ENCODE measurements at regions not wholly inside any gene's neighbourhood (a gene's known extent, or its start where the extent isn't known, plus 50 kb on each side); places are given as distances from the start of the nearest gene placed in this dataset.

DNA sequence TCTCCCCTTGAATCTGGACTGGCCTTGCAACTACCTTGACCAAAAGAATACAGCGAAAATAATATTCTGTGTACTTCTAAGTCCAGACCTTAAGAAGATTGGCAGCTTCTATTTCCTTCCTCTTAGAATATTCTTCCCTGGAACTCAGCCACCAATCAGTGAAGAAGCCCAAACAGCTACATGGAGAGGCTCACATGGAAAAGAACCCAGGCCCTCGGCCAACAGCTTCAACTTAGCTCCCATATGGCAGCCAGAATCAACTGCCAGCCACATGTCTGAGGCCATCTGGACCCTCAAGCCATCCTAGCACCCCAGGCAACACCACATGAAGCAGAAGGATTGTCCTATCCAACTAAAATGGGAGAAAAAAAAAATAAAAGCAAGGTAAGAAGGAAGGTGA is 178.8 kb downstream of the IBTK start:
- no peak for DNase-seq

DNA sequence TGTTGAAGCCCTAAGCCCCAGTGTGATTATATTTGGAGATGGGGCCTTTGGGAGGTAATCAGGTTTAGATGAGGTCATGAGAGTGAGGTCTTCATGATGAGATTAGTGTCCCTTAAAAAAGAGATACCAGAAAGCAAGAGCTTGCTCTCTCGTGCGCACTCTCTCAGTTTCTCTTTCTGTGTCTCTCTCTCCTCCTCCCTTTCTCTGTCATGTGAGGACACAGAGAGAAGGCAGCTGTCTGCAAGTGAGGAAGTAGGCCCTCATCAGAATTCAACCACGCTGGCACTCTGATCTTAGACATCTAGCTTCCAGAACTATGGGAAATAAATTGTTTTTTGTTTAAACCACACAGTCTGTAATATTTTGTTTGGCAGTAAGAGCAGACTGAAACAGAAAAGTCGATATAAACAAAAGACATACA is 180.5 kb downstream of the IBTK start:
- DNase-seq = no peak

DNA sequence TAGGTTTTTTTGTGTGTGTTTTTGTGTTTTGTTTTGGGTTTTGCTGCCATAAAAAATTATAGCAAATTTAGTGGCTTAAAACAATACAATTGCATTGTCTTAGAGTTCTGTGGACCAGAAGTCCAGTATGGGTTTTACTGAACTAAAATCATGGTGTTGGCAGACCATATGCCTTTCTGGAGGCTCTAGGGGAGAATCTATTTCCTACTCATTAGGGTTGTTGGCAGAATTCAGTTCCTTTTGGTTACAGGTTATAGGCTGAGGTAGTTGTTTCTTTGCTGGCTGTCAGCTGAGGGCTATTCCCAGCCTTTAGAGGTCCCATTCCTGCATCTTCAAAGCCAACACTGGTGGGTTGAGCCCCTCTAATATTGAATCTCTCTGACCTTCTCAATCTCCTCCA is 181.3 kb downstream of the IBTK start:
- no peak for DNase-seq

DNA sequence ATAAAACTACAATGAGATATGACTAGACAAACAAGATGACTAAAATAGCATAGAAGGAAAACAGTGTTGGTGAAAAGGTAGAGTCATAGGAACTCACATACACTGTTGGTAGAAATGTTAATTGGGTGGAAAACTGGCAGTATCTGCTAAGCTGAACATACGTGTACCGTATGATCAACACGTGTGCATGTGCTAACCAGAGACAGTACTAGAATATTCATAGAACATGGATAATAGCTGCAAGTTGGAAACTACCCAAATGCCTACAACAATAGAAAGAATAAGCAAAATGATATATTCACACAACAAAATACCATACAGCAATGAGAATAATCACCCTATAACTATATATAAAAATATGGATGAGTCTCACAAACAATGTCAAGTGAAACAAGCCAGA is 184.0 kb downstream of the IBTK start:
- DNase-seq = no peak

DNA sequence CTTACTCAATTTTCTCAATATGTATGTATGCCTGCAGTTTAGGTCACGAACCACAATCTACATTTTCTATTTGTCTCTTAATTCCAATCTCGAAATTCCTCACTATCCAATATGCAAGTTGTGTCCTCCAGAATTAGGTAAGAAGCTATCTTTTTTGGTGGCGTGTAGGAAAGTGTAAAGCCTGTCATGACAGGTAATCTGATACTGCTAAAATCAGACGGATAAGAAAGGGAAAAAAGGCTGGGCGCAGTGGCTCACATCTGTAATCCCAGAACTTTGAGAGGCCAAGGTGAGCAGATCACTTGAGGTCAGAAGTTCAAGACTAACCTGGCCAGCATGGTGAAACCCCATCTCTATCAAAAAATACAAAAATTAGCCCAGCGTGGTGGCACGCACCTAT is 185.3 kb downstream of the IBTK start:
- DNase-seq = no peak

DNA sequence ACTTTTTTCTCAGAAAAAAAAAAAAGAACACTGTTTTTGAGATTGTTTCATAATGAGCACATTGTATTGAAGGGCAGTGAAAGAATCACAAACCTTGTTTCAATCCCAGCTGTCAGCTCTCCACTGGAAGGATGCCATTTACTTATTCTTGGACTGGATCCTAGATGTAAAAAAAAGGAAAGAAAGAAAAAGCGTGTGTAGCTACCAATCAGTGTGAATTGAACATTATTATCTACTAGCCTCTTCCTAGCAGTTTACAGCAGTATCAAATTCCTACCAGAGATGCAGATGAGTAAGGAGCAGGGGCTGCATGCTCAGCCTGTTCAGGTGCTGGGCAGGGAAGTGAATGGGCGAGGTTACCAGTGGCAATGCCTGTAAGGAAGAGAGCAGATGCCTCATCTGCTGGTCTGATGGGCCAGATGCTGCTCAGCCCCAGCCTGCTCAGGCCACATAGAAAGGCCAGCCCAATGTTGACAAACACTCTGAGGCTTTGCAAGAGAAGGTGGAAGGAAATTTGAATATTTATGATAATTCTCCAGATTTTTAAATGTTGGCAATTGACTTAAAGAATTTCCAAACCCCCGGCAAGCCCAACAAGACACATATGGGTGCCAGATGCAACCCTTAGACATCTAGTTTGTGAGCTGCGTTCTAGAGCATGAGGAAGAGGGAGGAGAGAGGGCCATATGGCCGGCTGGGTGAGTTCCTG is 189.5 kb downstream of the IBTK start:
- DNase-seq = no peak

DNA sequence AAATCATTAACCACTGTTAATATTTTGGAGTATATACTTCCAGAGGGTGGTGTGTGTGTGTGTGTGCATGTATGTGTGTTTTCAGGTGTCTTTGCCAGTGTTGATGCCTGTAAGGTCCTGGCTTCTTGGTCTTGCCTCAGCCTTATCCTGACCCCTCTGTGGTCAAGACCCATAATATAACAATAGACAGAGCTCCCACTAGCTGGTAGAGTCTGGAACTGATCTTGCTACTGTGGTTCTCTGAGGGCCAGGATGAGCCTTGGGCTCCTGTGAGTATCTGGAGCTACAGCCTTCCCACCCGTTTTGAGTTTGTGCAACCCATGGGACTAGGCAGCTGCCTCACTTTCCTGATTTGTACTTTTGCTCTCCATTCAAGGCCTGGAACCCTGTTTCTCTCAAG is 191.0 kb downstream of the IBTK start:
- DNase-seq = no peak

DNA sequence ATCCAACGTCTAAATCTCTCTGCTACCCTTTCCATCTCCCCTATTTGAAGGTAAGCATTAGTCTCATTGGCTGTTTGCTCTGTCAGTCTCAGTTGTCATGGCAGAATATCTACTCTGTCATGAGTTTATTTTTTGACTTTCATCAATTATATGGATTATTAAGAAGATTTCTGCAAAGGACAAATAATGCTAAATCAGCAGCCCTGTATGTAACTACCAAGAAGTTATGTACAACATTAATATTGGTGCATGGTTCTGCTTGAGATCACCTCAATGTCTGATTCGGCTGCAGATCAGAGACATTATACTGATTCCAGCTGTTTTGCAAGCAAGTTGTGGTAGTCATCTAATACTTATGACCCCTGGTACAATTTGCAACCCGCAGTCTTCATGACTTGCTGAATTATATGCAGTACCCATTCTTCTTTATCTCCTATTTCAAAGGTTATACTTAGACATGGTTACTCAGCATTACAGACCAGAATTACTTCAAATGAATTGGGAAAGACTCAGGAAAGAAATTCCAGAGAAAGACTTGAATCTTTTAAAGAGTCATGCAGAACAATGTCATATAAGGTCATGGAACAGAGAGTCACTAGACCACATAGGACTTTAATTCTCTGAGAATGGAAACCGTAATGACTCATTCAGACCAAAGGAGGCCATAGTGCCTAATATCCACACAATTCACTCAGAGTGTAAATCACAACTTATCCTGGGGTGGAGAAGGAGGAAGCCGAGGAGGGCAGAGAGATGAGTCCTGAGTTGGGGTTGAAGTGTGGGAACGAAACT is 201.4 kb downstream of the IBTK start:
- no peak for DNase-seq

DNA sequence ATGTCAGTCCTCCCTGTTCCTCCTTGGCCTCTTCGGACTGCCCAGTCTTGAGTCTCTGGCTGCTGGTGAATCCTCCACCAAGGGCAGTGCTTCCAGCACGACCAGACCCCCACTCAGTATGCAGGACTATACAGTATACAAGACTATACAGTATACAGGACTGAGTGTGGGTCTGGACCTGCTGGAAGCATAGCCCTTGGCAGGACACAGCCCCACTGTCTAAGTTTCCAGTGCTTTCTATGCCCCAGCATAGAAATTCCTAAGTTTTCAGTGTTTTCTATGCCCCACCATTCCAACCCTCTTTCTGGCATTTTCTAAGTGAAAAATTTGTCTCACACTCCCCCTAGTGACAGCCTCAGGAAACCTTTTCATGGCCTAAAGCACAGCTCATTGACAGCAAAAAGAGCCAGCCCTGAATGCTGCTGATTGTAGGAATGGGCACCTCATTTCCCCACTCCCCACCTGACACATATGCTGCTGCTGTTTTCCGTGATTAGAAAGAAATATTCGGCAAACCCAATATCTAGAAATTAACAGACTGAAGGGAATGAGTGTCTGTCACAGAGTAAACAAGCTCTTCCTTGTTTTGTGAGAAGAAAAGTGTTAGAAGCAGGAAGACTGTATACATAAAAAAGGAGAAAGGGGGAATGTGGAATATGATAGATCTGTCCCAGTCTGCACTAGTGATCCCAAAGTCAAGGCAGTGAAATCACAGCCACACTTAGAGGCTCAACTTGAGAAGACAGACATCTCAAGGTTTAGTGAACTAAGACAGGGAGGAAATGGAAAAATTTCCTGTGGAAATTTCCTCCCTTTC is 206.9 kb downstream of the IBTK start:
- DNase-seq = no peak

DNA sequence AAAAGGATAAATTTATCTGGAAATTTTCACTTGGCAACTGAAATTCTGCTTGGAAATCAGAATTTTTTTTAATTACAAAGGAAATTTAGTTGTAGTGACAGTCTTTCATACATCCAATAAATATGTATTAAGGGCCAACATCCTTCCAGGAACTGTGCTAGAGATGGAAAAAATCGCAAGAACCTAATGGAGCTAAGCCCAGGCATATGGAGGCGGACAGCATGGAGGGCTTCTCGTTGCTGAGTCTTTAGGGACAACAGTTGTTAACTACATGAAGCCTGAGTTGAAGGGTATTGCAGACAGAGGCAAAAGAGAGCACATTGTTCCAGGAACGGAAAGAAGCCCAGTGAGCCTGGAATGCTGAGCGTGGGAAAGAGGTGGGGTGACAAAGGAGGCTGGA is 208.9 kb downstream of the IBTK start:
- DNase-seq = no peak

DNA sequence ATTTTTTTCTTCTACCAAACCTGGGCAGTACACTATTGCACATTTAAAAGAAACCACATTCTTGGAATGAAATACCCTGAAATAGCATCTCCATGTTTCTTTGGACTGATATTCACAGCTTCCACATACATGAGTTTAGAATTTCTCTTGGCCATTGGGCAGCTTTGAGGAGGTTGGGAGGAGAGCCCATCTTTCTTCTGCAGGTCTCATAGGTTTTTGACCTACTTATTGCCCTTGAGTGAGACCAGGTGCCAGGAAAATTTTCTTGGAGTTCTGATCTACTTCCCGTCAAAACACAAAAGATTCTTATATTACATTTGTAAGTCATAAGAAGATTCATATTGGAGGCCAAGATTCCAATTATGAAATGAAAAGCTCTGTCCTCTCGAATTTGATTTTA is 212.0 kb downstream of the IBTK start:
- DNase-seq = no peak

DNA sequence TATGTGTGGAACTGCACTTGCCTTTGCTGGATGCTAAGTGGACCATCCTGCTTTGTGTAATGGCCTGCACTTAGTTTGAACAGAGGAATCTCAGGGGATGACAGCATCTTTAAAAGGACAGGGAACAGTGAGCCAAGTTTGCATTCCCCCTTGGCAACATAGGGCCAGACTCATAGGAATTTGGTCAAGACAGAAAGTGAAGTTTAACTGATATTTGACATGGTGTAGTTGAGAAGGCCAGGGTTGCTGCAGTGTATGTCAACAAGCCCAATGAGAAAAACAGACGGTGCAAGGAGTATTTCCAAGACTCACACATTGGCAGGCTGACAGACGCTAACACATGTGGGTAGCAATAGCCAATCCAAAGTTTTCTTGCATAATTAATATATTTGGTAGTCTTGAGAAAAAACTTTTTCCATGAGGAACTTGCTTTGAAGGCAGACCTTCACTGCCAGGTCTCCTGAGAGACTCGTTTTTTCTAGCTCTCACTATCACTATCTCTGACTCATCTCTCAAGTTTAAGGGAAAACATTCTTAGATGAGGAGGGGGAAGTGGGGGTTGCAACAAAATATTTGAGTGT is 213.8 kb downstream of the IBTK start:
- no peak for DNase-seq

DNA sequence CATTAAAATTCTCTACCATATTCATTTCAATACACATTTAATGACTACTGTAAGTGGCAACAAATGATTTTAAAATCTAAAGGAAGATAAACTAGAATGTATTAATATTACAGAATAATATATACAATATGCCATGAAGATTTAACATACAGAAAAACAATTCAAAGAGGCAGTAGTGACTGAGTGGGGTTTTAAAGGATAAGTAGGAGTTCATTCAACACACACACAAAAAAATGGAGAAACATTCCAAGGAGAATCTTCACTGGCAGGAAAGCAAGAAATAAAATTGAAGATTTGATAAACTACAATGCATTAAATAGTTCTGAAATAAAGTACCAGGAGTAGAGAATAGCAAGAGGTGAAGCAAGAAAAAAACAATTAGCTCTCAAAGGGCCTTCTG is 215.1 kb downstream of the IBTK start:
- DNase-seq = no peak

DNA sequence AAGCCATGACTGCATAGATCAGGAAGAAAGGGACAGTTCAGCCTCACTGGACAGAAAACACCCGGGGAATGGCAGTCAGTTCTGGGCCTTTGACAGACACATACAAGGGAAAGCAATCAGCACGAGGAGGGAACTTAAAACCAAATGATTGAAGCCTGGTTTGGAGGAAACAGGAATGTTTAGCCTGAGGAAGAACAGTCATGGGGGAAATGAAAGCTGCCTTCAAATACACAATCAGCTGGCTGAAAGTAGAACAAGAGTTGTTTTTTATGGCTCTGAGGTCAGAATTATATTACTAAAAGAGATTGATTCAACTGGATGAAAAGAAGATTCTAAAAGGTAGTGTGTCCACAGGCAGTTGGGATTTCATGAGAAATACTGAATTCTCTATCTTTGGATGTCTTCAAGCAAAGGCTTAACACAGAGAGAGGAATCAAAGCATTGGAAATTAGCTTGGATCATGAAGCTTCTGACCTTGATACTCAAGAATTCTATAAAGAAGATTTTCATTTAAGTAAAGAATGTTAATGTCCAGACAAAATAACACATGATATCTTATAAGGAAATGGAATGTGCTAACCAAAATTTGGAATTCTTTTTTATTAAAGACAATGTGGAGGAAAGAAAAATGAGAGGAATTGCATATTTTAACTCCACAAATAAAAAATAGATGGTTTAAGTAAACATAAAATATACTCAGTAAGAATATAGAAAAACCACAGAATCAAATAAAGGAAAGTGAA is 216.6 kb downstream of the IBTK start:
- no peak for DNase-seq

DNA sequence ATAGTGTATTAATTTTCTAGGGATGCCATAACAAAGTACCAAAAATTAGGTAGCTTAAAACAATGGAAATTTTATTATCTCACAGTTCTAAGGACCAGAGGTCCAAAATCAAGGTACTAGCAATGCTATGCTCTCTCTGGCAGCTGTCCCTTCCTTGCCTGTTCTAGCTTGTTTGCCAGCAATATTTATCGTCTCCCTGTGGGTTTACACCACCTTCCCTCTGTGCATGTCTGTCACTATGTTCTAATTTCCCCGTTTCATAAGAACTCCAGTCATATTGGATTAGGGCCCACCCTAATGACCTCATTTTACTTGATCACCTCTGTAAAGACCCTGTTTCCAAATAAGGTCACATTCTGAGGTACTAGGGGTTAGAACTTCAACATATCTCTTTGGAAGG is 217.2 kb downstream of the IBTK start:
- DNase-seq = no peak

DNA sequence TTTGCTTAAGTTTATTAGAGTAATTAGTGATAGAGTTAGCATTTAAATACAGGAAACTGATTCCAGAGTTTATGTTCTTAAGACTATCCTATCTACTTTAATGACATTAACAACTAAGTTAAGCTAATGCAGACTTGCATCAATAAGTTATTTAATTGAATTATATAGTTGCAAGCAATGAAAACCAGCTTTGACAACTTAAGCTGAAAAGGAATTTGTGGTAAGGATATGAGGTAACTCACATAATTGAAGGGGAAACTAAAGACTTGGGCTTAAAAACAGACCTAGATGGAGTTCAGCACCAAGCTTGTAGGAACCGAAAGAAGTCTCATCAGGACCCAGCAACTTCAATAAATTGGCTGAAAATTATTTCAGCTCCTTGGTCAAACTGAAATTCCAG is 222.3 kb downstream of the IBTK start:
- no peak for DNase-seq

DNA sequence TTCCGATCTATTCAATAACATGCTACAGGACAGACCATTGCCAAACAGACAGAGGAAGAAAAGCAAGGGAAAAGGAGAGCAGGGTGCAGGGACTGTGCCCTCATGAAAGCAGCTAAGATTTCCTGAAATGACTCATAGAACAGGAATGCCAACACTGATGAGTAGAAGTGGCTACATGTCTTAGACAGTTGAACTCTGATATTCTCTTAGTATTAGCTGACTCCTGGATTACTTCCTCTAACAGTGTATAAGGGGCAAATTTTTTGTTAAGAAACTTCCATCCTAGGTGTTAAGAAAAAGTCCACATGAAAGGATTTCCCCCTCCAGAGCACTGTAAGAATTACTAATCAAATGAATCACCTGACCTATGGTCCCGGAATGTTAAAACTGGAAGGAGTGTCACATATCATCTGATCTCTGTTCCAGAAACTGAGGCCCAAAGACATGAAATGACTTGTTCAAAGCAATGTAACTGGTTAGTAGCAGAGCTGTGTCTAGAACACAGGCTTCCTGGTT is 224.9 kb downstream of the IBTK start:
- DNase-seq = no peak

DNA sequence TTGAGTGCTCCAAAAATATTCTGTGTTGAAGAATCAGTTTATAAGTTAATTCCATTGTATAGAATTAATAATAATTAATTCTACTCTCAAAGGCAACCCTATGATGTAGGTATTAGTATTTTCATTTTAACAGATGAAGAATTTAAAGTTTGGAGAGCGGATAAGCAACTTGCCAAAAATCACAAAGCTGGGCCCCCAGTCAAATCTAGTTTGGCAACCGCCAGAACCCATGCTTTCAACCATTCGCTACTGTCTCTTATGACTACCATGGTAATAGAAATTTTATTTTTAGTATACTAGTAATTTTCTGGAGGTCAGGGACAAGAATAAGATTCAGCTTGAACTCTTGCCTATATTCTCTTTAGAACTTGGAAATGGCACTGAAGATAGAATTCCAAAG is 229.8 kb downstream of the IBTK start:
- no peak for DNase-seq

DNA sequence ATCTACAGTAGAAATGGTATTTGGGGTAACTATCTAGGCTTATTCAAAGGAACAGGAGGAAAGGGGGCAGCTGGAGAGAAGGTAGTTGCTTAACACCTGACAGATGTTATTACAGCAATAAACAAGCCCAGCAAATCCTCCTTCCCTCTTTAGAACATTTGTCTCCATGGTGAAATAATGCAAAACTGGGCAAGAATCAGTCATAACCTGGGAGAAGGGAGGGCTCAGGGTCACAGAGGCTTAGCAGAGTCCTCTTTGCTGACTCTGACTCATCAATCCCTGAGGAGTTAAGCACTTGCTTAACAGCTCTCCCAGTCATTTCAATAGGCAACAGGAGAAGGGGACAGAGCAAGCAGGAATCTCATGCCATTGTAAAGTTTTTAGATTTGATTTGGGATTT is 230.3 kb downstream of the IBTK start:
- DNase-seq = no peak

DNA sequence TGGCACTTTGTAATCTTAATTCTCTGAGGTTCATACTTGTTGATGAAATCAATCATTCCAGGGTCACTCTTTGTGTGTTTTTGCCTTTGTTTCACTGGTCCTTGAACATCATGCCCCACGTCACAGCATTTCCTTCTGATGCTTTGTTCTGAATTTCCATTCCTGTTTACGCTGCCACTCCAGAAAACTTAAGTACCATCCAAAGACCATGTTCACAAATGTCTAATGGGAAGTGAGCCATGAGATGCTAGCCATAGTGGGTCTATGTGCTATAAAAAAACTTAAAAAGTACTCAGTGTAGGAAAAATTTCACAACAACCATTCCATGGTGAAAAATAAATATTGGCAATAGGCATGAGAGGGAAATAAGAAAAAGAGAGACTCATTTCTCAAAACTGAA is 232.0 kb downstream of the IBTK start:
- peak; percentile 12 for DNase-seq

DNA sequence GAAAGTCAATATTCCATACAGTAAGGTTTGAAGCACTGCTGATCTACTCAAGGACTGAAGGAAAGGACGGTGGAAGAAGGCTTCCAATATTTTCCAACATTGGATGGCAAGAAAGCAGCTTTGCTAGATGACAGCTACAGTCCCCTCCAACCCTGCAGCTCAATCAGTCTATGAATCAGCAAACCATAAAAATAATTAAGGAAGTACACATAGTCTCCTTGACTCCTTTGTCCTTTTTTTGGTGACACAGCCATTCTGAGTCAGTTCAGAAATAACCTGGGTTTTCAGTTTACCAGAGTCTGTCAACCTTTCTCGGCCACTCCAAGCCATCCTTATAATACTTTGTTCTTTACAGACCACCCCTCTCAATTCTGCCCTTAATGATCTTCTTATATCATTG is 232.5 kb downstream of the IBTK start:
- no peak for DNase-seq
